Left kidney (tissue), 1 donor: ENCODE measurements at regions not wholly inside any gene's neighbourhood (a gene's known extent, or its start where the extent isn't known, plus 50 kb on each side); places are given as distances from the start of the nearest gene placed in this dataset.

ENCODE experiments used
- DNase-seq: peaks from one replicate; pipeline ENCODE4 v3.0.0-alpha.2; 2013

DNA sequence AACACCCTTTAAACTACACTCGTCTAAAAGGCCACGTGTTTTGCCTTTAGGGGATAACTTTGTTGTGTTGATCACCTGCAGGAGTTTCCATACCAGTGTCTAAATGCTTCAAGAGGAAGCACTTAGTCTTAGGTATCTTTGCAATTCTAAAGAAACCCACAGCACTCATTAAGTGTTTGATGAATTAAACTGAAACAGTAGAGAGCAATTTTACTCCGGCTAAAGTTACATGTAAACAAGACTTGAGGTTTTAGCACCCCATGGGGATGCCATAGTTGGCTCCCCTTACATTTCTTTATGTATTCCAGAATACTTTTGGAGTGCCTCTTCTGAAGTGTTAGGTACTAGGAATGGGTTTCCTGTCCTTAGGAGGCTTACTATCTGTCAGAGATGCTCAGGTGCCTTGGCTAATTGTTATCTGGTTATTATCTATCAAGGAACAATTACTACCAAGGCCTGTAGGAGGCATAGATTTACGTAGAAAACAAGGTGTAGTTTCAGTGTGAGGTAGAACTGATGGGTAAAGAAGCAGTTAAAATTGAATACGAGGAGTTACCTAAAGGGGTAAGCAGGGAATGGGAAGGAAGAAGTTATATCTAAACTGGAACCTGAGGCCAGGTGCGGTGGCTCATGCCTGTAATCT lies 176.8 kb upstream of the SAMSN1 start:
- no peak for DNase-seq

DNA sequence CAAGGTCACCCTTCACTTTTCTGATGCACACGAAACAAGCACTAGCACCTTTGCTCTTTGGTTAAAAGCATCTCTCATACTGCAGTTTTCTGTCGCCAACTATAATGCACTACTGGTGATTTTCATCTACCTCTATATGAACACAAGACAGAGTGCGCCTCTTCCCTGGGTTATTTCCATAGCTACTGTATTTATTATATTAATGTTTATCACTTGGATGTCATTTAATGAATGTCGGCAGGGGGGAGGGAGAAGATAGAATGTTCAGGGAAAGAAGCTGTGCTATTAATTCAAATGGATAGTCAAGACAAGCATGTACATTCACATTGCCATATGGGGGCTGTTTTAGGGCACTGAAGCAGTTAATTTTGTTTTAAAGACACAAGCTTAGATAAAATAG lies 174.1 kb upstream of the SAMSN1 start:
- DNase-seq = no peak

DNA sequence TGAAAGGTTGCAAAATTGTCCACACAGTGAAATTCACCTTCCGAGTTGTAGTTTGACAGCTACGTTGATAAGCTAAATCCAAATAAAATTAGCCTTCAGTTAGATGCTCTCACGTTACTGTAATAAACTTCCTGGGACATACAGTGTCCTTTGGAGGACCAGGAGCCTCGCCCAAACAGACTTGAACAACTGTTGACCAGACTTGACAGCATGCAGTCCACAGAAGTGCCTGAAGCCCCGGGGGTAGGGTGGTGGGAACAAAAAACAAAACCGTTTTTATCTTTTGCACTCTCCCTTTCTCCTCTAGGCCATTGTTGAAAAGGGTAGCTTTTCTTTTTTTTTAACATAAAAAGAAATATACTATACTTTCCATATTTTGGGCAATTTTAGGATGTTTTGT lies 172.8 kb upstream of the SAMSN1 start:
- DNase-seq = no peak

DNA sequence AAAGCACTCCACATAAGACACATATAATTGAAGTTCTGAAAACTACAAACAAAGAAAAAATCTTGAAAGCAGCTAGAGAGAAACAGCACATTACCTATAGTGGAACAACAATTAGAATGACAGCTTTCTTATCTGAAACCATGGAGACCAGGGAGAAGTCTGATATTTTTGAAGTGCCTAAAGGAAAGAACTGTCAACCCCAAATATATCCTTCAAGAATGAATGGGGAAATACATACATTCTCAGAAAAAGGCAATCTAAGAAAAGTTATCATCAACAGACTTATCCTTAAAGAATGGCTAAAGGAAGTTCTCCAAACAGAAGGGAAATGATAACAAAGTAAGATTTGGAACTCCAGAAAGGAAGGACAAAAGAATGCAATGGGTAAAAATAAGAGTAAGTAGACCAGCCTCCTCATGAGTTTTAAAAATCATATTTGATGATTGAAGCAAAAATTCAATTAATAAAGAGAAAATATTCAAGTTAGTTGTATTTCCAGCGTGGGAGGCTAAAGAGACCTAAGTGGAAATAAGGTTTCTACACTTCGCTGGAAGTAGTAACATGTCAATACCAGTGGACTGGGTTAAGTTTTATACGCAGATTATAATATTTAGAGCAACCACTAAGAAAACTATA lies 170.8 kb upstream of the SAMSN1 start:
- DNase-seq = no peak

DNA sequence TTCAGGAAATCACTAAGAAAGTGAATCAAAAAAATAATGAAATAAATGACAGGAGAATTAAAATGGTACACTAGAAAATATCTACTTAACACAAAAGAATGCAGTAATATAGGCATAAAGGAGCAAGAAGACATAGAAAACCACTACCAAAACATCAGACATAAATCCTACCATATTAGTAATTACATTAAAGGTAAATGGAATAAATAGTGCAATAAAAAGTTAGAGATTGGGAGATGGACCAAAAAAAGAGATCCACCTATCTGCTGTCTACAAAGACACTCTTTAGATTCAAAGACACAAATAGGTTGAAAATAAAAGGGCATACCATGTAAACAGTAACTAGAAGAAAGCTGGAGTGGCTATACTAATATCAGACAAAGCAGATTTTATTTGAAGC lies 167.0 kb upstream of the SAMSN1 start:
- DNase-seq = no peak

DNA sequence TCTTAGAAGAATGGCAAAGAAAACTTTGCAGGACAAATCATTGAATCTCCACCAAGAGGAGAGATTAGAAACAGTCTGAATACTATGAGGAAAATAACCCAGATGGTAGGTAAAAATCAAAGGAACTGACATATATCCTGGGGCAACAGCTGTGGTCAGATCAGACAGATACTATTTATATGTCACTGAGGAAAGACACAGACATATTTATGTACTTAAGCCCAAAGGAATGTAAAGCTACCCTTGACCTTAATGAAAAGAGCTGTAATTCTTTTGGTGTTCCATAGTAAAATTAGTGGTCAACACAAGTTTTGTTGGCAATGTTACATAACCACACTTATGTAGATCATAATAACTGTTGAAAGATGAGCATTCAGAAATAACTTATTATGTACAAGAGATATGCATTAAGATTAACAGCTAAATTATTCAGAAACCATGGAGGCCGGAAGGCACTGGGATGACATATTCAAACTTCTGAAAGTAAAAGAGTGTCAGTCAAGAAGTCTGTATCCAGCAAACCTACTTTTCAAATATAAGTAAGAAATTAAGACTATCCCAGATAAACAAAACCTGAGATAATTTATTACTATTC lies 166.1 kb upstream of the SAMSN1 start:
- no peak for DNase-seq

DNA sequence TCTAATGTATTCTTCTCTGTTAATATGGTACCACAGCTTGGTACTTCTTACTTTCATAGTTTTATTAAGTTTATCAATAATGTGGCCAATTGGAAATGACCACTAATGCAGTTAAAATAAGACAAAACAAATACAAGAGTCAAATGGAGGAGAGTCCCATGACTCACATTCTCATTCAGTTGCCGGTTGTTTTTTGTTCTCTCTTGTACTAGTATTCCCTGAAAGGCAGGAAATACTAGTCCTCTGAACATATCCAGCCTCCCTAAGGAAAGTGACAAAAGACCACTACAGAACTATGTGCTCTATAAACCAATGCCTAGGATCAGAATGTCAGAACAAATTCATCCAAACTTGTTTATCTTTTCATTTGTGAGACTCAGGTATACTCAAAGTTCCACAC lies 165.2 kb upstream of the SAMSN1 start:
- no peak for DNase-seq

DNA sequence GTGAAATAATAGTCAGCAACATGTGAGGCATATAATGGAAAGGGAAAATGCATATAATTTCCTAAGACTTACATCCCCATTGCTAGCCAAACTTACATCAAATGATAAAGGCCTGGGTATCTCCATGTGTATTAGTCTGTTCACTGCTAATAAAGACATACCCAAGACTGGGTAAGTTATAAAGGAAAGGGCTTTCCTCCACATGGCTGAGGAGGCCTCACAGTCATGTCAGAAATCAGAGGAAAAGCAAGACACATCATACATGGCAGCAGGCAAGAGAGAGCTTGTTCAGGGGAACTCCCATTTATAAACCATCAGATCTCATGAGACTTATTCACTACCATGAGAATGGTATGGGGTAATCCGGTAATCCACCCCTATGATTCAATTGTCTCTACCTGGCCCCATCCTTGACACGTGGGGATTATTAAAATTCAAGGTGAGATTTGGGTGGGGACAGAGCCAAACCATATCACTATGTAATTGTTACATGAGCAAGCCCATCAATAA lies 161.5 kb upstream of the SAMSN1 start:
- no peak for DNase-seq

DNA sequence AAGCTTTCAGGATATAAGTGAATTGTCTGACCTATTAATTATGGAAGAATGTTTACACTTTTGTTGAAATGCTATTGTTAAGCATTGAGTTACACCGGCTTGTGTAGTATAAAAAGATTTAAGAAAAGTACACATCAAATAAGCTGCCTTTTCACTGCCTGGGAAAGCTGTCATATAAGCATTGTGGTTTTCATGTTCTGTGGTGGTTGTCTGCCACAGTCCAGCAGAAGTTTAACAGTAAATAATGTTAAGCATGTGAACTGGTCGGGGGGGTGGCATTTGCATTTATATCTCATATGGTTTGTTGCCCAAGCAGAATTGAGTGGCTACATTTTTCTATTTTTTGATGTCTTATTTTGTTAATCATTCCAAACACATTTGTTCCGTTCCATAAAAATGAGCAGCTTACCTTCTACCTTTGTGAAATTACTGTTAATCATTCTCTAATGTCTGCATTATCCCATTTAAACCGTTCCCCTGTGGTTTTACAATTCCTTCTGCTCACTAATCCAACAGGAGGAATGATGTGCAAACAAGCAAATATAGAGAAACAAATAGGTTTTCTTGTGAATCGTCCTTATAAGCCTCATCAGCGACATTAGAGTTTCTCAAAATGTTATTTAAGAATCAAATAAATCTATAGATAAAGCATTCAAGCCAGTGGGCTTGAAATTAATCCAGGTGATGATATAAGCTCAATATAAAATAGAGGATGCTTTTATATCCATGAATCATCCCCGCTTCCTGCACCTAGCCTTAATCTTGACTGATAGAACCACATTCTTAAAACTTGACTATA lies 160.8 kb upstream of the SAMSN1 start:
- DNase-seq = no peak

DNA sequence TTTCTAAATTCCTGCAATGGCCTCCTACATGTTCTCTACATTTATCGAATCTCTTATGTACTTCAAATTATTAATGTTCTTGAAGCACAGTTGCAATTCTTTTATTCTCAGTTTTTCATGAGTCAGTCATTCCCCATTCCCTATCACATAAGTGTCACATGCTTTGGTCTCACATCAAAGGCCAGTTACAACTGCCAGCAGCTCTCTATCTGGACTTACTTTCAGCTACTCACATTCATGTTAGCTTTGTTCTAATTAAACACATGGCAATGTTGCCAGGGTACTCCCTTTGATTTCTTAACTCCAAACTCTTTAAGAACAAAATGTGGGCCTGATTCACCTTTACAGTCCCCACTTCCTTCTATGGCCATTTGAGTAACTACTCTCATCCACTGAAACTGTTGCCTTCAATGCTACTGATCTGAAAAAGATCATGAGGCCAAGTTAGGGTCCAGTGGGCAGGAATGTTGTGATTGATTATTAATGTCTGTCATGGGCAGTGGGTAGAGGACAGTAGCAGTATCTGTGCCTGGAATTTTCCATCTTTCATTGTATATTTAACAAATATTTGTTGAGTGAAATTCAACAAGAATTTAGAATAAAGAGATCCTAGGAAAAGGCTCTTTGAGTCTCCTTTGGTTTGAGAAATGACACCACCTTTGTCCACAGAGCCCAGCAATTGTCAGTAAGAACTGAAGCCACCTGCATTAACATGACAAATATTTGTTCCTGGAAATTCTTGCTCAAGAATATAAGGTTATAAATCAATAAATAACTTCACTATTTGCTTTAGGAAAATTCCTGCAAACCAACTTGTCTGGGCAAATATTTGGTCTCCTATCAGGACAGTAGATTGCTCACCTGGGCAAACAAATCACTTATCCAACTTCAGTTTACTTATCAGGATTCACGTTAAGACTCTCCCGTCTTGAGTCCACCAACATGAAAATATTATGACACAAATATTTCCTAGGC lies 153.6 kb upstream of the SAMSN1 start:
- no peak for DNase-seq

DNA sequence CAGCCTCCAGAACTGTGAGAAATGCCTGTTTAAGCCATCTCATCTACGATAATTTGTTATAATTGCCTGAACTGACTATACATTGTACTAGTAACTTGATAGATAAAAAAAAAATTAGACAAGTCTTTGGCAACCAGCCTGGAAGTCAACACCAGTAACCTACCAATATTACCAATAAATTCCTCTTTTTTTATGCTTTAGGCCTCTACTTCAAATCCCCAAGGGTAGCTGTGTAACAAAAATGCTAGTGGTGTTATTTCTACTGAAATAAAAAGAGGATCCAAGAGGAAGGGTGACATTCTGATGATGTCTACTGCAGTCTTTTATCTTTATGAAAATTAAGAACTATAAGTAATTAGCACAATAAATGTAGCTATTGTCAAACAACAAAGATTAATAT lies 151.7 kb upstream of the SAMSN1 start:
- DNase-seq = no peak

DNA sequence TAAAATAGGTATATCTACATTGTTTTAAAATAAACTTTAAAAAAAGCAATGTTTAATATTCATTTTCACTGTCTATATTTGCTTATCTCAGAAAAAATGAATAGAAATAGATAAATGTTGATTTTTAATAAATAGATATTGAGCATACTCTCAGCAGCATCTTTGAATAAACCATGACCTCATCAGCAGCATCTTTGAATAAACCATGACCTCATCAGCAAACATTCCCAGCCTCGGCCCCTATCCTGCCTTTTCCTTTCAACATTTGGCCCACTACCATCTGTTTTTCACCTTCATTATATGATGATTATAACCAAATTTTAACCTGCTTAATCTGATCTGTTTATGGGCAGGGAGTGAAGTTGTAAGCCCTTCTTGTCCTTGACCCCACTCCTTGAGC lies 148.7 kb upstream of the SAMSN1 start:
- DNase-seq = no peak

DNA sequence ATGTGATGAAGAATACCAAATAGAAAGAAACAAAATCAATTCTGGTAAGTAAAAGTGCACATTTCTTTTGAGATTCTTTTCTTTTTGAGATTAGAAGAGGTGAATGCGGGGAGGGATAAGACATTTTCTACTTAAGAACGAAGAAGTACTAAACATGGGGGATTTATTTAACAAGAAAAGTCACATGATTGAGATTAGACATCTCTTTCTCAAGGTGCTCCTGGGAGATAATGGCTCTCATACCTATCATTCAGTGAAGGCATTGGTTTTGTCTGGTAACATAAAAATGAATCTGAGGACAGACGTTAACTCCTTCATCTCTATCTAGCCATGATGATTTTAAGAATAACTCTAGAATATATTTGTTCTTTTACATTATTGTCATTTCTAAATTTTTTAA lies 147.9 kb upstream of the SAMSN1 start:
- DNase-seq = no peak

DNA sequence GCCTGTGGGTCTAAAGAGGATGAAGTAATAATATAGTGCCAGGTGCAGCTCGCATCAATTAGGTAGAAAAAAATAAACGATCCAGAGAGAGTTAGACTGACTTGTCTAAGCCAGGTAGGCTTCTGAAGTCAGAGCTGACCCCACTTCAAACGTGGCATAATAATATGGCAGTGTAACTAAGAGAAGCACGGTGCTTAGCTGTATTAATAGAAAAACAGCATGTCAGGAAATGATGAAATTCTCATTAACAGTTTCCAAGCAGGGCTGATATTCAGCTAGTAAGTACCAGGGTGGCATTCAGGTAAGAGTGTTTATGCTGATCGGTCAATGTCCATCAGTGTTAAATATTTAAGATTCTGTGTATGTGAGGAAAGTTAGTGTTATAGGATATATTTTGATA lies 145.8 kb upstream of the SAMSN1 start:
- DNase-seq = no peak

DNA sequence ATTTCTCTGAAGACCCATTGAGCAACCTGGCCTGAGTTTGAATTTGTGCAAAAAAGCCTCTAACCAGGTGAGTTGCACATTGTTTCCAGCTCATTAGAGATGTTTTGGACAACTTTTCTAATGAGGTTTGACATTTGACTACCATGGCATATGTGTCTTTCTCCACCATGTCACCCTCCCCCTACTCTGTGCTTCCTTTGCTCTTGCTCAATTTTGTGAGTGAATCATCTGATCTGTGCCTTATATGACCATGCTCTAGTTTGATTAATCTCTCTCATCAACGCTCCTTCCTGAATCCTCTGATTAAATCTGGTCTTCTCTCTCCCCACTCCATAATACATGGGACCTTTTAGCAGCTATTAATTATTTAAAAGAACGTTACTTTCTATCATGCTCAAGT lies 144.8 kb upstream of the SAMSN1 start:
- DNase-seq = no peak

DNA sequence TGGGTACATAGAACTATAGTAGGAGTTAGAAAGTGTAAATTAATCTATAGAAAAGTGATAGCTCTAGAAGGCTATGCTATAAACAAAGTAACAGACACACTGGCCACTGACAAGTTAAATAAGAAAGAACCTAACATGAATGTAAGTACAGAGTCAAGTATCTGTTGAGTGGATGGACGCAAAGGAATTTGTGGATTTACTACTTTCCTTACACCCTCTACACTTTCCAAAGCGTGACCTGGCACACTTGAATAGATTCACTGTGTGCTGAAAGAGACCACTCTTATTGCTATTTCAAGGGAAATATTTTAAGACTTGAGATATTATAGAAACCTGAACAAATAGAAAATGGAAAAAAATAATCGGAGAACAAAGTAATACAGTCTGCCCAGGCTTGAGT lies 142.8 kb upstream of the SAMSN1 start:
- DNase-seq = no peak

DNA sequence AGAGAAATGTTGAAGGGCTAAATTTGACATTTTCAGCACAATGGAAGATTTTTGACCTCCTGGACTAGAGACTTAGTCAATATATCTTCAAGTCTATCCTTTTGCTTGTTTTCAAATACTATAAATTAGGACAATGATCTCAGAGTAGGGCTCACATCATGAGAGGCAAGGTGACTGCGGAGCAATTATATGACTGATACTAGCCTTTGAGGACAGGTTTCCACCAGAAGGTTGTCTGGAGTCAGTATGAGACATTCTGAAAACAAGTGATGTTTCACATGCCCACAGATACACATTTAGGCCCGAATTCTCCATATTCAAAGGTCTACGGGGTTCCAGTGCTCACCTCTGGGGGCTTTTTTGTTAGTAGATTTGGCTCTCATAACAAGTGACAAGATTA lies 142.3 kb upstream of the SAMSN1 start:
- DNase-seq = no peak

DNA sequence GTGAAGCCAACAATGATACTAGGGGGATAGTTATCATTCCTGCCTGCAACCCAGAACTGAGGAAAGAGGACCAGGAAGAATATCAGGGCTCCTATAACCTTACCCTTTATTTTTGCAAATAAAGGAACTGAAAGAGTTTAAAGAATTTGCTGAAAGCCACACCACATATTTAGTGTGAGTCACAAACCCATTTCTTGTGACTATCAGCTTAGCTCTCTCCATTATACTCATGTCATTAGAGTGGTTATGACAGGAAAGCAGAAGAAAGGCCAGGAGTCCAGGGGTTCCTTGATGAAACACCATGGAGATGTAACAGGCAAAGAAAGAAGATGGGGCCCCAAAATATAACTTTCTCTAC lies 141.1 kb upstream of the SAMSN1 start:
- DNase-seq = no peak

DNA sequence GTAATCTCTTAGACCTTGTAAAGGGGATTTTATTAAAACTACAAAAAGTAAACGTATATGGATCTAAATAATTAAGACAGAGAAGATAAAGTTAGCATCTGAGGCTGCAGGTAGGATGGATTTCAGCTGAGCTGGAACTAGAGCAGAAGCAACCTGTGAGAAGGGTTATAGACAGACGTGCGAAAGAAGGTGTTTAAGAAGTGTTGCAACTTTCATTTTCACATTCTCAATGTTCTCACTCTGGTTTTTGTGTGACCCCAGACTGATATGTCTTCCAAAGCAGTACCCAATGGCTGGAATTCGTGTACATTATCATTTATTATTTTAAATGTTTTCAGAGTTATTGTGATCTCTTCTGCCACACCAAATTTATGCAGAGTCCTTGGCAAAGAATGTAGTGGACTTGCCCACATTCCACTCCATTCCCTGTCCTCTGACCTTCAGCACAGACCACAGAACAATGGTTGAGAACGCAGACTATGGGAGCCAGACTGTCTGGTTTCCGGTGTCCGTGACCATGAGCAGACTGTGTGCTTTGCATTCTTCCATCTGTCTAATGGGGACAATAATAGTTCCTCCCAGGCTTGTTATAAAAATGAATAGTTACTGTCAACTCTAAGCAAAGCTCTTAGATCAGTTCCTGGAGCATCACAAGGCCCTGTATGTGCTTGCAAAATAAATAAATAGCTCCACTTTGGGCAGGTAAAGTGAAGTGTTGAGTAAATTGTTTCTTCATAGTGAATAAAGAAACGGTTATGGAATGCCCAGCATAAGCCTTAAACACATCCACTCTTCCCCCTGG lies 140.6 kb upstream of the SAMSN1 start:
- DNase-seq = no peak

DNA sequence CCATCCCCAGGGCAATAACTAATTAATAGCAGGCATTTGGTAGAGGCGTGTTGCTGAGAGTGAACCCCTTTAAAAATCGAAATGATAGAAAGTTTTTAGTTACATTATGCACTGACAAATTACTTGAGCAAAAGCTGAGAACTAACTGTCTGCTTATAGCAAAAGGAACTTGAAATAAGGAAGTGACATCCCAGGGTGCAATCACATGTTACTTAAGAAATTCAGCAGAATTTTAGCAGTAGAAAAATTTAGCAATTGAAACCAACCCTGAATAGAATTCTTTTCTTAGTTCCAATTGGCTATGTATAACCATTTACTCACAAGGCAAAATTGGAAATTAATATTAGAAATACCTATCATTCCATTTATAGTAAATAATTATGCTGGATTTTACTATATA lies 139.5 kb upstream of the SAMSN1 start:
- DNase-seq = no peak

DNA sequence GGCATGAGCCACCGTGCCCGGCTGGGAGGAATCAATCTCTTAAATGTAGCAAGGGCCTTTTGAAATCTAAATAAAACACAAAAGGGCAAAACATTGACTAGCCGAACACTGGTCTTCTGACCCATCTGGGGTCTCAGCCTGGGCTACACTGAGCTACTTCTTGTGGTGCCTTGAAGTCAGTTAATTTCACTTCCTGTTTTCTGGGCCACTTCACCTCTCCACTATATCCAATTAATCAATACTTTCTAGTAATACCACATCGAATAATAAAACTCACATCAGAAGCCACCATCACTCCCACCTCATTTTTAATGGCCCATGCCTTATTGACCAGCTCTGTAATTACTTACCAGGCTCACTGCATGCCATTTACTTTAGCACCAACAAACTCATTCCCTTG lies 138.0 kb upstream of the SAMSN1 start:
- no peak for DNase-seq
